Liver (tissue), 3 donors: ENCODE measurements at regions not wholly inside any gene's neighbourhood (a gene's known extent, or its start where the extent isn't known, plus 50 kb on each side); places are given as distances from the start of the nearest gene placed in this dataset.

Experiments
- TAF1 ChIP-seq: conservative IDR thresholded peaks from 2 replicates; pipeline ENCODE4 v1.6.1; 2016; ENCODE audit warnings: antibody characterized with exemption, mild to moderate bottlenecking
- YY1 ChIP-seq: IDR thresholded peaks from 2 replicates; pipeline ENCODE4 v1.6.1; 2016; ENCODE audit warnings: antibody characterized with exemption, mild to moderate bottlenecking
- TF ChIP-seq, protein P1 (sequence below): fragments of 150-350 bp; IDR thresholded peaks from 2 replicates; pipeline ENCODE4 v1.5.1; 2017; ENCODE audit warnings: improper control_type of control experiment, low read depth, low read length; ENCODE audit not compliant: missing input control
- TF ChIP-seq, protein P2 (sequence below): IDR thresholded peaks from 2 replicates; pipeline ENCODE4 v1.6.1; 2016; ENCODE audit warnings: antibody characterized with exemption, mild to moderate bottlenecking
- donor health status: healthy.
- donor health status: healthy.

DNA sequence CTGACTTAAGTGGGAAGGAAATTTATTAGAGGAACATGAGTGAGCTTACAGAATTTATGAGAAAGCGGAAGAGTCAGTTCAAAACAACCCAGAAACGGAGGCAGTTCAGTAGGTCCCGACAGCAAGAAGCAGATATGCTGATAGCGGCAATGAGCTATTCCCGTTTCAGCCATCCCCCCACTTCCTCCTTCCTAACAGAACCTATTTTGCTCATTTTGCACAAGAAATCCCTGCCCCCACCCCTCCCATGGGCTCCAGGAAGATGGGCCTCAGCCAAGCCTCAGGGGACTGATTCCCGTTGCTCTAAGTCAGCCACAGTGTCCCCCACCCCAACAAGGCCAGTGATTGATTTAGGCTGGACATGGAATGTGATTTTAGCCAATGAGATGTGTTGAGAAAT lies 157.5 kb downstream of the CEBPB start:
- TF ChIP-seq, protein P1, sequence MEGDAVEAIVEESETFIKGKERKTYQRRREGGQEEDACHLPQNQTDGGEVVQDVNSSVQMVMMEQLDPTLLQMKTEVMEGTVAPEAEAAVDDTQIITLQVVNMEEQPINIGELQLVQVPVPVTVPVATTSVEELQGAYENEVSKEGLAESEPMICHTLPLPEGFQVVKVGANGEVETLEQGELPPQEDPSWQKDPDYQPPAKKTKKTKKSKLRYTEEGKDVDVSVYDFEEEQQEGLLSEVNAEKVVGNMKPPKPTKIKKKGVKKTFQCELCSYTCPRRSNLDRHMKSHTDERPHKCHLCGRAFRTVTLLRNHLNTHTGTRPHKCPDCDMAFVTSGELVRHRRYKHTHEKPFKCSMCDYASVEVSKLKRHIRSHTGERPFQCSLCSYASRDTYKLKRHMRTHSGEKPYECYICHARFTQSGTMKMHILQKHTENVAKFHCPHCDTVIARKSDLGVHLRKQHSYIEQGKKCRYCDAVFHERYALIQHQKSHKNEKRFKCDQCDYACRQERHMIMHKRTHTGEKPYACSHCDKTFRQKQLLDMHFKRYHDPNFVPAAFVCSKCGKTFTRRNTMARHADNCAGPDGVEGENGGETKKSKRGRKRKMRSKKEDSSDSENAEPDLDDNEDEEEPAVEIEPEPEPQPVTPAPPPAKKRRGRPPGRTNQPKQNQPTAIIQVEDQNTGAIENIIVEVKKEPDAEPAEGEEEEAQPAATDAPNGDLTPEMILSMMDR, result no peak
- TF ChIP-seq TAF1, result no peak
- TF ChIP-seq, protein P2, sequence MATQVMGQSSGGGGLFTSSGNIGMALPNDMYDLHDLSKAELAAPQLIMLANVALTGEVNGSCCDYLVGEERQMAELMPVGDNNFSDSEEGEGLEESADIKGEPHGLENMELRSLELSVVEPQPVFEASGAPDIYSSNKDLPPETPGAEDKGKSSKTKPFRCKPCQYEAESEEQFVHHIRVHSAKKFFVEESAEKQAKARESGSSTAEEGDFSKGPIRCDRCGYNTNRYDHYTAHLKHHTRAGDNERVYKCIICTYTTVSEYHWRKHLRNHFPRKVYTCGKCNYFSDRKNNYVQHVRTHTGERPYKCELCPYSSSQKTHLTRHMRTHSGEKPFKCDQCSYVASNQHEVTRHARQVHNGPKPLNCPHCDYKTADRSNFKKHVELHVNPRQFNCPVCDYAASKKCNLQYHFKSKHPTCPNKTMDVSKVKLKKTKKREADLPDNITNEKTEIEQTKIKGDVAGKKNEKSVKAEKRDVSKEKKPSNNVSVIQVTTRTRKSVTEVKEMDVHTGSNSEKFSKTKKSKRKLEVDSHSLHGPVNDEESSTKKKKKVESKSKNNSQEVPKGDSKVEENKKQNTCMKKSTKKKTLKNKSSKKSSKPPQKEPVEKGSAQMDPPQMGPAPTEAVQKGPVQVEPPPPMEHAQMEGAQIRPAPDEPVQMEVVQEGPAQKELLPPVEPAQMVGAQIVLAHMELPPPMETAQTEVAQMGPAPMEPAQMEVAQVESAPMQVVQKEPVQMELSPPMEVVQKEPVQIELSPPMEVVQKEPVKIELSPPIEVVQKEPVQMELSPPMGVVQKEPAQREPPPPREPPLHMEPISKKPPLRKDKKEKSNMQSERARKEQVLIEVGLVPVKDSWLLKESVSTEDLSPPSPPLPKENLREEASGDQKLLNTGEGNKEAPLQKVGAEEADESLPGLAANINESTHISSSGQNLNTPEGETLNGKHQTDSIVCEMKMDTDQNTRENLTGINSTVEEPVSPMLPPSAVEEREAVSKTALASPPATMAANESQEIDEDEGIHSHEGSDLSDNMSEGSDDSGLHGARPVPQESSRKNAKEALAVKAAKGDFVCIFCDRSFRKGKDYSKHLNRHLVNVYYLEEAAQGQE, result no peak
- no peak for TF ChIP-seq YY1
